ENCODE measurements at regions not wholly inside any gene's neighbourhood (a gene's known extent, or its start where the extent isn't known, plus 50 kb on each side); places are given as distances from the start of the nearest gene placed in this dataset.
A peak's percentile ranks its signal among the peaks of the same experiment; 100 is the strongest.

GRCh38 chr7:26497801-26498596 is 206.3 kb downstream of the SNX10 start (continued):
- TF ChIP-seq, protein P1, sequence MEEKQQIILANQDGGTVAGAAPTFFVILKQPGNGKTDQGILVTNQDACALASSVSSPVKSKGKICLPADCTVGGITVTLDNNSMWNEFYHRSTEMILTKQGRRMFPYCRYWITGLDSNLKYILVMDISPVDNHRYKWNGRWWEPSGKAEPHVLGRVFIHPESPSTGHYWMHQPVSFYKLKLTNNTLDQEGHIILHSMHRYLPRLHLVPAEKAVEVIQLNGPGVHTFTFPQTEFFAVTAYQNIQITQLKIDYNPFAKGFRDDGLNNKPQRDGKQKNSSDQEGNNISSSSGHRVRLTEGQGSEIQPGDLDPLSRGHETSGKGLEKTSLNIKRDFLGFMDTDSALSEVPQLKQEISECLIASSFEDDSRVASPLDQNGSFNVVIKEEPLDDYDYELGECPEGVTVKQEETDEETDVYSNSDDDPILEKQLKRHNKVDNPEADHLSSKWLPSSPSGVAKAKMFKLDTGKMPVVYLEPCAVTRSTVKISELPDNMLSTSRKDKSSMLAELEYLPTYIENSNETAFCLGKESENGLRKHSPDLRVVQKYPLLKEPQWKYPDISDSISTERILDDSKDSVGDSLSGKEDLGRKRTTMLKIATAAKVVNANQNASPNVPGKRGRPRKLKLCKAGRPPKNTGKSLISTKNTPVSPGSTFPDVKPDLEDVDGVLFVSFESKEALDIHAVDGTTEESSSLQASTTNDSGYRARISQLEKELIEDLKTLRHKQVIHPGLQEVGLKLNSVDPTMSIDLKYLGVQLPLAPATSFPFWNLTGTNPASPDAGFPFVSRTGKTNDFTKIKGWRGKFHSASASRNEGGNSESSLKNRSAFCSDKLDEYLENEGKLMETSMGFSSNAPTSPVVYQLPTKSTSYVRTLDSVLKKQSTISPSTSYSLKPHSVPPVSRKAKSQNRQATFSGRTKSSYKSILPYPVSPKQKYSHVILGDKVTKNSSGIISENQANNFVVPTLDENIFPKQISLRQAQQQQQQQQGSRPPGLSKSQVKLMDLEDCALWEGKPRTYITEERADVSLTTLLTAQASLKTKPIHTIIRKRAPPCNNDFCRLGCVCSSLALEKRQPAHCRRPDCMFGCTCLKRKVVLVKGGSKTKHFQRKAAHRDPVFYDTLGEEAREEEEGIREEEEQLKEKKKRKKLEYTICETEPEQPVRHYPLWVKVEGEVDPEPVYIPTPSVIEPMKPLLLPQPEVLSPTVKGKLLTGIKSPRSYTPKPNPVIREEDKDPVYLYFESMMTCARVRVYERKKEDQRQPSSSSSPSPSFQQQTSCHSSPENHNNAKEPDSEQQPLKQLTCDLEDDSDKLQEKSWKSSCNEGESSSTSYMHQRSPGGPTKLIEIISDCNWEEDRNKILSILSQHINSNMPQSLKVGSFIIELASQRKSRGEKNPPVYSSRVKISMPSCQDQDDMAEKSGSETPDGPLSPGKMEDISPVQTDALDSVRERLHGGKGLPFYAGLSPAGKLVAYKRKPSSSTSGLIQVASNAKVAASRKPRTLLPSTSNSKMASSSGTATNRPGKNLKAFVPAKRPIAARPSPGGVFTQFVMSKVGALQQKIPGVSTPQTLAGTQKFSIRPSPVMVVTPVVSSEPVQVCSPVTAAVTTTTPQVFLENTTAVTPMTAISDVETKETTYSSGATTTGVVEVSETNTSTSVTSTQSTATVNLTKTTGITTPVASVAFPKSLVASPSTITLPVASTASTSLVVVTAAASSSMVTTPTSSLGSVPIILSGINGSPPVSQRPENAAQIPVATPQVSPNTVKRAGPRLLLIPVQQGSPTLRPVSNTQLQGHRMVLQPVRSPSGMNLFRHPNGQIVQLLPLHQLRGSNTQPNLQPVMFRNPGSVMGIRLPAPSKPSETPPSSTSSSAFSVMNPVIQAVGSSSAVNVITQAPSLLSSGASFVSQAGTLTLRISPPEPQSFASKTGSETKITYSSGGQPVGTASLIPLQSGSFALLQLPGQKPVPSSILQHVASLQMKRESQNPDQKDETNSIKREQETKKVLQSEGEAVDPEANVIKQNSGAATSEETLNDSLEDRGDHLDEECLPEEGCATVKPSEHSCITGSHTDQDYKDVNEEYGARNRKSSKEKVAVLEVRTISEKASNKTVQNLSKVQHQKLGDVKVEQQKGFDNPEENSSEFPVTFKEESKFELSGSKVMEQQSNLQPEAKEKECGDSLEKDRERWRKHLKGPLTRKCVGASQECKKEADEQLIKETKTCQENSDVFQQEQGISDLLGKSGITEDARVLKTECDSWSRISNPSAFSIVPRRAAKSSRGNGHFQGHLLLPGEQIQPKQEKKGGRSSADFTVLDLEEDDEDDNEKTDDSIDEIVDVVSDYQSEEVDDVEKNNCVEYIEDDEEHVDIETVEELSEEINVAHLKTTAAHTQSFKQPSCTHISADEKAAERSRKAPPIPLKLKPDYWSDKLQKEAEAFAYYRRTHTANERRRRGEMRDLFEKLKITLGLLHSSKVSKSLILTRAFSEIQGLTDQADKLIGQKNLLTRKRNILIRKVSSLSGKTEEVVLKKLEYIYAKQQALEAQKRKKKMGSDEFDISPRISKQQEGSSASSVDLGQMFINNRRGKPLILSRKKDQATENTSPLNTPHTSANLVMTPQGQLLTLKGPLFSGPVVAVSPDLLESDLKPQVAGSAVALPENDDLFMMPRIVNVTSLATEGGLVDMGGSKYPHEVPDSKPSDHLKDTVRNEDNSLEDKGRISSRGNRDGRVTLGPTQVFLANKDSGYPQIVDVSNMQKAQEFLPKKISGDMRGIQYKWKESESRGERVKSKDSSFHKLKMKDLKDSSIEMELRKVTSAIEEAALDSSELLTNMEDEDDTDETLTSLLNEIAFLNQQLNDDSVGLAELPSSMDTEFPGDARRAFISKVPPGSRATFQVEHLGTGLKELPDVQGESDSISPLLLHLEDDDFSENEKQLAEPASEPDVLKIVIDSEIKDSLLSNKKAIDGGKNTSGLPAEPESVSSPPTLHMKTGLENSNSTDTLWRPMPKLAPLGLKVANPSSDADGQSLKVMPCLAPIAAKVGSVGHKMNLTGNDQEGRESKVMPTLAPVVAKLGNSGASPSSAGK (IDR thresholded peaks at IDR 0.05) = peak; percentile 84
- peak; percentile 62 for TF ChIP-seq REST (IDR thresholded peaks at IDR 0.05; ENCODE audit: borderline replicate concordance)
- TF ChIP-seq REST (CRISPR knock-in tag; IDR thresholded peaks at IDR 0.05; ENCODE audit: low read depth) = no peak
- TF ChIP-seq ZNF778 (CRISPR knock-in tag; IDR thresholded peaks at IDR 0.05) = no peak
- TF ChIP-seq, protein P2, sequence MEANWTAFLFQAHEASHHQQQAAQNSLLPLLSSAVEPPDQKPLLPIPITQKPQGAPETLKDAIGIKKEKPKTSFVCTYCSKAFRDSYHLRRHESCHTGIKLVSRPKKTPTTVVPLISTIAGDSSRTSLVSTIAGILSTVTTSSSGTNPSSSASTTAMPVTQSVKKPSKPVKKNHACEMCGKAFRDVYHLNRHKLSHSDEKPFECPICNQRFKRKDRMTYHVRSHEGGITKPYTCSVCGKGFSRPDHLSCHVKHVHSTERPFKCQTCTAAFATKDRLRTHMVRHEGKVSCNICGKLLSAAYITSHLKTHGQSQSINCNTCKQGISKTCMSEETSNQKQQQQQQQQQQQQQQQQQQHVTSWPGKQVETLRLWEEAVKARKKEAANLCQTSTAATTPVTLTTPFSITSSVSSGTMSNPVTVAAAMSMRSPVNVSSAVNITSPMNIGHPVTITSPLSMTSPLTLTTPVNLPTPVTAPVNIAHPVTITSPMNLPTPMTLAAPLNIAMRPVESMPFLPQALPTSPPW (CRISPR knock-in tag; IDR thresholded peaks at IDR 0.05) = peak; percentile 16; the same call in 1 of the 2 replicates

All from K562 (cell line).